Prostate gland (tissue), 2 donors: ENCODE measurements at regions not wholly inside any gene's neighbourhood (a gene's known extent, or its start where the extent isn't known, plus 50 kb on each side); places are given as distances from the start of the nearest gene placed in this dataset.

Experiments
- CTCF ChIP-seq, 4 experiments: fragments of 200-600 bp in 2 of 4; fragments of 450-650 bp in 2 of 4; sonication (generic) in 2 of 4; IDR thresholded peaks; 1 replicate in 3 of 4; 2 replicates in 1 of 4; pipeline ENCODE4 v1.5.1; 2016 to 2019; ENCODE audit warnings: antibody characterized with exemption in 4 of 4, mild to moderate bottlenecking in 2 of 4, moderate library complexity in 2 of 4
- POLR2A ChIP-seq: fragments of 450-650 bp; IDR thresholded peaks from one replicate; pipeline ENCODE4 v1.6.1; 2016; ENCODE audit warnings: antibody characterized with exemption, mild to moderate bottlenecking

- TF ChIP-seq CTCF (IDR thresholded peaks at IDR 0.05) (no peak), POLR2A (no peak)
These were observed 282.7 kb downstream of the ANKRD50 start for GRCh38 chr4:124429746-124430250.
